ENCODE measurements at regions not wholly inside any gene's neighbourhood (a gene's known extent, or its start where the extent isn't known, plus 50 kb on each side); places are given as distances from the start of the nearest gene placed in this dataset.
"Not testable (repeated sequence)": the region's sequence is repeated elsewhere in the genome, so short reads cannot be mapped to it uniquely, and the experiment has no call there.

GRCh38 chr11:122604621-122605020 lies 50.9 kb upstream of the UBASH3B start:
- no peak for DNase-seq (ENCODE audit: low read depth, low spot score)

- DNase-seq (ENCODE audit: low read depth, low spot score): peak; percentile 74
Measured at GRCh38 chr11:122601141-122602125, 54.1 kb upstream of the UBASH3B start.

GRCh38 chr11:122600290-122600689 lies 55.2 kb upstream of the UBASH3B start:
- no peak for DNase-seq (ENCODE audit: low read depth, low spot score)

GRCh38 chr11:122599434-122599833 lies 56.1 kb upstream of the UBASH3B start:
- DNase-seq (ENCODE audit: low read depth, low spot score): no peak

- peak; percentile 32 for DNase-seq (ENCODE audit: low read depth, low spot score)
Measured at GRCh38 chr11:122598971-122599370, 56.6 kb upstream of the UBASH3B start.

GRCh38 chr11:122597511-122597910 lies 58.0 kb upstream of the UBASH3B start:
- DNase-seq (ENCODE audit: low read depth, low spot score): no peak

- no peak for DNase-seq (ENCODE audit: low read depth, low spot score)
Measured at GRCh38 chr11:122594986-122595645, 60.4 kb upstream of the UBASH3B start.

GRCh38 chr11:122593473-122594420 lies 61.8 kb upstream of the UBASH3B start:
- DNase-seq (ENCODE audit: low read depth, low spot score): peak; percentile 14

- DNase-seq (ENCODE audit: low read depth, low spot score): no peak
Measured at GRCh38 chr11:122592641-122593040, 62.9 kb upstream of the UBASH3B start.

GRCh38 chr11:122584670-122585069 lies 70.9 kb upstream of the UBASH3B start:
- no peak for DNase-seq (ENCODE audit: low read depth, low spot score)

- DNase-seq (ENCODE audit: low read depth, low spot score): not testable (repeated sequence)
Measured at GRCh38 chr11:122580071-122580470, 75.5 kb upstream of the UBASH3B start.

- DNase-seq (ENCODE audit: low read depth, low spot score): peak; percentile 49
Measured at GRCh38 chr11:122578171-122578825, 77.2 kb upstream of the UBASH3B start.

- no peak for DNase-seq (ENCODE audit: low read depth, low spot score)
Measured at GRCh38 chr11:122572592-122572991, 82.9 kb upstream of the UBASH3B start.

- no peak for DNase-seq (ENCODE audit: low read depth, low spot score)
Measured at GRCh38 chr11:122563761-122564160, 91.8 kb upstream of the UBASH3B start.

- DNase-seq (ENCODE audit: low read depth, low spot score): no peak
Measured at GRCh38 chr11:122559734-122560382, 95.7 kb upstream of the UBASH3B start.

- DNase-seq (ENCODE audit: low read depth, low spot score): not testable (repeated sequence)
Measured at GRCh38 chr11:122559218-122559617, 96.3 kb upstream of the UBASH3B start.

GRCh38 chr11:122557163-122557562 lies 98.4 kb upstream of the UBASH3B start:
- DNase-seq (ENCODE audit: low read depth, low spot score): not testable (repeated sequence)

GRCh38 chr11:122556605-122557004 lies 98.9 kb upstream of the UBASH3B start:
- peak; percentile 54 for DNase-seq (ENCODE audit: low read depth, low spot score)

- no peak for DNase-seq (ENCODE audit: low read depth, low spot score)
Measured at GRCh38 chr11:122538060-122538459, 117.5 kb upstream of the UBASH3B start.

- DNase-seq (ENCODE audit: low read depth, low spot score): no peak
Measured at GRCh38 chr11:122524898-122525297, 130.6 kb upstream of the UBASH3B start.

All from astrocyte of the hippocampus (primary cell).